ENCODE measurements at regions not wholly inside any gene's neighbourhood (a gene's known extent, or its start where the extent isn't known, plus 50 kb on each side); places are given as distances from the start of the nearest gene placed in this dataset.

GRCh38 chr5:66340786-66341185, 196.7 kb downstream of the SREK1 start:
- intact Hi-C loops (cut with micrococcal nuclease; ENCODE audit: unreplicated experiment), result no loop called here
- TF ChIP-seq EZH2phosphoT487 (IDR thresholded peaks at IDR 0.05; ENCODE audit: borderline replicate concordance, low read depth, low read length), result no peak
- TF ChIP-seq, protein P1, sequence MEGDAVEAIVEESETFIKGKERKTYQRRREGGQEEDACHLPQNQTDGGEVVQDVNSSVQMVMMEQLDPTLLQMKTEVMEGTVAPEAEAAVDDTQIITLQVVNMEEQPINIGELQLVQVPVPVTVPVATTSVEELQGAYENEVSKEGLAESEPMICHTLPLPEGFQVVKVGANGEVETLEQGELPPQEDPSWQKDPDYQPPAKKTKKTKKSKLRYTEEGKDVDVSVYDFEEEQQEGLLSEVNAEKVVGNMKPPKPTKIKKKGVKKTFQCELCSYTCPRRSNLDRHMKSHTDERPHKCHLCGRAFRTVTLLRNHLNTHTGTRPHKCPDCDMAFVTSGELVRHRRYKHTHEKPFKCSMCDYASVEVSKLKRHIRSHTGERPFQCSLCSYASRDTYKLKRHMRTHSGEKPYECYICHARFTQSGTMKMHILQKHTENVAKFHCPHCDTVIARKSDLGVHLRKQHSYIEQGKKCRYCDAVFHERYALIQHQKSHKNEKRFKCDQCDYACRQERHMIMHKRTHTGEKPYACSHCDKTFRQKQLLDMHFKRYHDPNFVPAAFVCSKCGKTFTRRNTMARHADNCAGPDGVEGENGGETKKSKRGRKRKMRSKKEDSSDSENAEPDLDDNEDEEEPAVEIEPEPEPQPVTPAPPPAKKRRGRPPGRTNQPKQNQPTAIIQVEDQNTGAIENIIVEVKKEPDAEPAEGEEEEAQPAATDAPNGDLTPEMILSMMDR (conservative IDR thresholded peaks at IDR 0.05; ENCODE audit: low read length), result no peak
- Histone ChIP-seq H3K36me3 (ENCODE audit: insufficient read depth, low read length) (no peaks in the 10 kb centered on the region), H3K27ac (ENCODE audit: low read depth, low read length, poor library complexity, severe bottlenecking) (no peak overlapping the region), H3K9me3 (ENCODE audit: low read length) (no peaks in the 10 kb centered on the region), H3K4me1 (ENCODE audit: insufficient read depth, low read length, poor library complexity, severe bottlenecking) (no peaks in the 10 kb centered on the region), H3K4me2 (ENCODE audit: low read length) (no peak overlapping the region), H4K20me1 (ENCODE audit: insufficient read depth, low read length) (no peaks in the 10 kb centered on the region), H2AFZ (ENCODE audit: low read length) (no peak overlapping the region), H3K4me3 (ENCODE audit: low read depth, low read length, poor library complexity, severe bottlenecking) (no peak overlapping the region), H3K9me2 (ENCODE audit: insufficient read depth, low read length) (no peaks in the 10 kb centered on the region), H3K79me2 (ENCODE audit: insufficient read depth, low read depth, low read length) (no peaks in the 10 kb centered on the region)
- ChIA-PET CTCF (ENCODE audit: unreplicated experiment) (no interaction called here), POLR2A (no interaction called here)
- DNase-seq (ENCODE audit: low spot score), result no peak
- no TSS peak for BruUV-seq (replicated peaks)

DNA sequence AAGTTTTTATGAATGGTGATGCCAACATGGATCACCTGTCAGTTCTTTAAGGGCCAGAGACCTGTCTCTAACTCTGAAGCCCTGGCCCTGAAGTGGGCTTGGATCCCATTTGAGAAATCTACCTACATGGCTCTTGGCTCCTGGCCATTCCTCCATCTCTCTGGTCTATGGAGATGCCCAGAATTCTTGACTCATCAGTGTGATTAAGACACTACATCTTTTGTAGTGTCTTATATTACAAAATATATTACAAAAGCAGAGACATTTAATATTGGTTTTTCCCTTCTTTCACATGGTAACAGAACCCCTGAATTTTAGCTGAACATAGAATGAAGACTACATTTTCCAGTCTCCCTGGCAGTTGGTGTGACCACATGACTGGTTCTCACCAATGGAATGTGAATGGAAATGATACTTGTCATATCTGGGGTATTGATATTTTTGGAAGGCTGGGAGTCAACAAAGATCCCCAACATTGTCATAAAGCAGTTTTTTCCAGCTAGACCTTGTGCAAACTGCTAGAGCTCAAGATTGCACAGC, 198.3 kb downstream of the SREK1 start:
- BruUV-seq (replicated peaks), result no TSS peak
- no peaks in the 10 kb centered on the region for H3K36me3 ChIP-seq (ENCODE audit: insufficient read depth, low read length)
- CTCF ChIA-PET (ENCODE audit: unreplicated experiment), result no interaction called here

More for the DNA sequence above, 198.3 kb downstream of the SREK1 start:
- Histone ChIP-seq H3K4me1 (ENCODE audit: insufficient read depth, low read length, poor library complexity, severe bottlenecking) (no peaks in the 10 kb centered on the region), H4K20me1 (ENCODE audit: insufficient read depth, low read length) (no peaks in the 10 kb centered on the region), H3K27ac (ENCODE audit: low read depth, low read length, poor library complexity, severe bottlenecking) (no peak overlapping the region), H3K79me2 (ENCODE audit: insufficient read depth, low read depth, low read length) (no peaks in the 10 kb centered on the region), H2AFZ (ENCODE audit: low read length) (no peak overlapping the region), H3K9me2 (ENCODE audit: insufficient read depth, low read length) (no peaks in the 10 kb centered on the region), H3K4me2 (ENCODE audit: low read length) (no peak overlapping the region), H3K4me3 (ENCODE audit: low read depth, low read length, poor library complexity, severe bottlenecking) (no peak overlapping the region), H3K9me3 (ENCODE audit: low read length) (no peaks in the 10 kb centered on the region)
- POLR2A ChIA-PET, result interaction anchor here (0.6 to 0.7 kb wide), 2 partner anchors 134 to 545 kb away, joined by 3 read pairs; no protein-coding TSS in a partner anchor
- intact Hi-C loops (cut with micrococcal nuclease; ENCODE audit: unreplicated experiment), result no loop called here
- DNase-seq (ENCODE audit: low spot score), result no peak
- TF ChIP-seq, protein P1 (conservative IDR thresholded peaks at IDR 0.05; ENCODE audit: low read length), result no peak
- TF ChIP-seq EZH2phosphoT487 (IDR thresholded peaks at IDR 0.05; ENCODE audit: borderline replicate concordance, low read depth, low read length), result no peak
